Endothelial cell of umbilical vein (primary cell): ENCODE measurements at regions not wholly inside any gene's neighbourhood (a gene's known extent, or its start where the extent isn't known, plus 50 kb on each side); places are given as distances from the start of the nearest gene placed in this dataset.

ENCODE experiments used
- BruUV-seq: library from RNA; stranded (reverse); fragments of 400-500 nt; replicated peaks from 2 replicates; lab custom pipeline; 2021; lab: Mats Ljungman, UMichigan
- CTCF ChIA-PET: fragments of 300-600, 350-600 bp; sonication (Branson Sonifier 250); formaldehyde crosslinking; loops from one replicate; lab custom pipeline; 2021; ENCODE audit warnings: antibody characterized with exemption, inconsistent platforms; lab: Charles Lee
- POLR2A ChIA-PET: fragments of 300-600, 350-600 bp; sonication (Branson Sonifier 250); formaldehyde crosslinking; loops from one replicate; lab custom pipeline; 2021; ENCODE audit warnings: antibody characterized with exemption, inconsistent platforms; lab: Charles Lee
- DNase-seq: peaks from one replicate; pipeline ENCODE4 v3.0.0-alpha.2; 2011; ENCODE audit warnings: low read depth, low spot score
- FAIRE-seq: peaks from 2 replicates; lab custom pipeline; 2011; peaks lifted over from hg19 to GRCh38; lab: Jason Lieb, UNC
- H2AFZ ChIP-seq: 2 replicates; pipeline ENCODE4 v1.6.0; 2012; ENCODE audit warnings: low read depth, low read length, control low read depth, inconsistent platforms
- H3K27ac ChIP-seq: 2 replicates; pipeline ENCODE4 v1.5.1; 2011; ENCODE audit warnings: low read depth, mild to moderate bottlenecking, control low read depth, low read length, moderate library complexity; ENCODE audit not compliant: insufficient read depth
- H3K27me3 ChIP-seq, 2 experiments: 2 replicates each; pipeline versions ENCODE4 v1.6.0 to v1.6.1; 2011; ENCODE audit warnings: low read length in 2 of 2, mixed read lengths in 1 of 2; ENCODE audit not compliant: control insufficient read depth in 2 of 2, insufficient read depth in 2 of 2
- H3K36me3 ChIP-seq, 2 experiments: 2 replicates in 1 of 2; 3 replicates in 1 of 2; pipeline ENCODE4 v1.5.1; 2011; ENCODE audit warnings: low read length in 2 of 2, mild to moderate bottlenecking in 1 of 2, moderate library complexity in 1 of 2; ENCODE audit not compliant: control insufficient read depth in 2 of 2, insufficient read depth in 2 of 2; ENCODE audit errors: extremely low read depth in 1 of 2
- H3K4me1 ChIP-seq: 3 replicates; pipeline ENCODE4 v1.5.1; 2011; ENCODE audit warnings: mild to moderate bottlenecking, low read length; ENCODE audit not compliant: control insufficient read depth, insufficient read depth; ENCODE audit errors: extremely low read depth
- H3K4me2 ChIP-seq: 2 replicates; pipeline ENCODE4 v1.6.1; 2011; ENCODE audit warnings: low read length, control low read depth, mixed read lengths; ENCODE audit not compliant: insufficient read depth
- H3K4me3 ChIP-seq, 3 experiments: fragments of 200-600 bp in 1 of 3; sonication (generic), shearing (Covaris generic) in 1 of 3; replicated peaks in 1 of 3; 2 replicates each; pipeline ENCODE4 v1.5.1; 2011 to 2016; ENCODE audit warnings: control low read depth in 3 of 3, low read length in 3 of 3, mild to moderate bottlenecking in 2 of 3, inconsistent platforms in 1 of 3, low read depth in 1 of 3, moderate library complexity in 1 of 3; ENCODE audit not compliant: insufficient read depth in 1 of 3
- H3K79me2 ChIP-seq: 2 replicates; pipeline ENCODE4 v1.6.0; 2012; ENCODE audit warnings: low read length, inconsistent platforms; ENCODE audit not compliant: control insufficient read depth, insufficient read depth
- H3K9ac ChIP-seq: replicated peaks from 2 replicates; pipeline ENCODE3; 2011; ENCODE audit warnings: low read length, control low read depth; ENCODE audit not compliant: insufficient read depth; ENCODE audit errors: extremely low read depth
- H3K9me1 ChIP-seq: replicated peaks from 3 replicates; pipeline ENCODE4 v1.6.0; 2011; ENCODE audit warnings: mild to moderate bottlenecking, low read length; ENCODE audit not compliant: control insufficient read depth, insufficient read depth; ENCODE audit errors: extremely low read depth
- H3K9me3 ChIP-seq: replicated peaks from 2 replicates; pipeline ENCODE4 v1.5.1; 2012; ENCODE audit warnings: low read length, inconsistent platforms; ENCODE audit not compliant: control insufficient read depth, insufficient read depth
- H4K20me1 ChIP-seq: replicated peaks from 2 replicates; pipeline ENCODE3; 2011; ENCODE audit warnings: mild to moderate bottlenecking, low read length; ENCODE audit not compliant: control insufficient read depth, insufficient read depth; ENCODE audit errors: extremely low read depth
- CTCF ChIP-seq, 2 donors: IDR thresholded peaks; 1 replicate in 1 of 2; 2 replicates in 1 of 2; pipeline ENCODE4 v1.5.1; 2011; ENCODE audit warnings: low read length in 2 of 2, mild to moderate bottlenecking in 2 of 2, moderate library complexity in 2 of 2, control low read depth in 1 of 2, inconsistent platforms in 1 of 2, low read depth in 1 of 2; ENCODE audit not compliant: insufficient read depth in 1 of 2; ENCODE audit errors: extremely low read depth in 1 of 2
- EZH2 ChIP-seq: IDR thresholded peaks from 2 replicates; pipeline ENCODE4 v1.6.1; 2012; ENCODE audit warnings: borderline replicate concordance, low read depth, mild to moderate bottlenecking, moderate library complexity, low read length, inconsistent platforms; ENCODE audit not compliant: severe bottlenecking
- FOS ChIP-seq: IDR thresholded peaks from 2 replicates; pipeline ENCODE4 v1.6.1; 2011; ENCODE audit warnings: mild to moderate bottlenecking, low read length, moderate library complexity, borderline replicate concordance; ENCODE audit not compliant: insufficient read depth
- GATA2 ChIP-seq: IDR thresholded peaks from 2 replicates; pipeline ENCODE4 v1.7.0; 2011; ENCODE audit warnings: low read depth, mild to moderate bottlenecking, moderate library complexity, mixed read lengths, low read length; ENCODE audit not compliant: insufficient read length, insufficient read depth
- JUN ChIP-seq: IDR thresholded peaks from 2 replicates; pipeline ENCODE4 v1.6.1; 2011; ENCODE audit warnings: borderline replicate concordance, low read depth; ENCODE audit not compliant: insufficient read length, insufficient read depth
- MAX ChIP-seq: IDR thresholded peaks from 2 replicates; pipeline ENCODE4 v1.6.1; 2011; ENCODE audit not compliant: insufficient read depth, insufficient read length
- MYC ChIP-seq: IDR thresholded peaks from one replicate; pipeline ENCODE4 v1.6.1; 2011; ENCODE audit warnings: mild to moderate bottlenecking, low read depth, low read length
- POLR2A ChIP-seq: IDR thresholded peaks from 2 replicates; pipeline ENCODE4 v1.6.1; 2012; ENCODE audit warnings: low read depth, mild to moderate bottlenecking, control low read depth, low read length
- POLR2AphosphoS5 ChIP-seq: IDR thresholded peaks from 2 replicates; pipeline ENCODE4 v1.6.1; 2012; ENCODE audit warnings: low read depth, mild to moderate bottlenecking, control low read depth, low read length, moderate library complexity; ENCODE audit not compliant: insufficient read depth
- dilution Hi-C: fragments of 300-500 bp; cut with MboI; formaldehyde crosslinking; loops from one replicate; pipeline ENCODE4 v1.15.0; 2019; ENCODE audit warnings: low sequenced_read_pairs; ENCODE audit not compliant: extremely low pct_ligation_motif_present
- intact Hi-C: fragments of 100-400 bp; cut with micrococcal nuclease; formaldehyde crosslinking; loops from one replicate; pipeline ENCODE4 v1.10.0; 2022

GRCh38 chr13:90576067-90576466 is 771.4 kb upstream of the MIR17HG start:
- Histone ChIP-seq H3K27me3 (no peaks in the 10 kb centered on the region), H3K9me3 (peaks cover 2% of the 10 kb centered on the region), H3K79me2 (no peaks in the 10 kb centered on the region), H3K4me2 (no peak overlapping the region), H3K9ac (no peak overlapping the region), H3K4me1 (no peaks in the 10 kb centered on the region), H3K4me3 (no peak overlapping the region), H3K9me1 (no peaks in the 10 kb centered on the region), H3K36me3 (no peaks in the 10 kb centered on the region), H2AFZ (no peak overlapping the region), H3K27ac (no peak overlapping the region), H4K20me1 (no peaks in the 10 kb centered on the region)
- TF ChIP-seq POLR2AphosphoS5, result no peak
- TF ChIP-seq CTCF (IDR thresholded peaks at IDR 0.05; ENCODE audit: extremely low read depth in 1 of 2, insufficient read depth in 1 of 2, low read depth in 1 of 2, low read length in 2 of 2), result no peak
- TF ChIP-seq POLR2A, result no peak
- no peak for TF ChIP-seq JUN
- no peak for TF ChIP-seq FOS
- TF ChIP-seq MYC, result no peak
- TF ChIP-seq EZH2, result no peak
- no peak for TF ChIP-seq GATA2
- no peak for TF ChIP-seq MAX
- FAIRE-seq (no peak), DNase-seq (no peak)
- CTCF ChIA-PET, result no interaction called here
- intact Hi-C loops, result no loop called here
- no TSS peak for BruUV-seq
- POLR2A ChIA-PET, result no interaction called here
- dilution Hi-C loops, result no loop called here
